Middle frontal gyrus (tissue), 1 donor: ENCODE measurements at regions not wholly inside any gene's neighbourhood (a gene's known extent, or its start where the extent isn't known, plus 50 kb on each side); places are given as distances from the start of the nearest gene placed in this dataset.

ENCODE experiments used
- DNase-seq: peaks from one replicate; pipeline ENCODE4 v3.0.0-alpha.2; 2015; ENCODE audit warnings: low spot score; ENCODE audit errors: extremely low spot score

DNA sequence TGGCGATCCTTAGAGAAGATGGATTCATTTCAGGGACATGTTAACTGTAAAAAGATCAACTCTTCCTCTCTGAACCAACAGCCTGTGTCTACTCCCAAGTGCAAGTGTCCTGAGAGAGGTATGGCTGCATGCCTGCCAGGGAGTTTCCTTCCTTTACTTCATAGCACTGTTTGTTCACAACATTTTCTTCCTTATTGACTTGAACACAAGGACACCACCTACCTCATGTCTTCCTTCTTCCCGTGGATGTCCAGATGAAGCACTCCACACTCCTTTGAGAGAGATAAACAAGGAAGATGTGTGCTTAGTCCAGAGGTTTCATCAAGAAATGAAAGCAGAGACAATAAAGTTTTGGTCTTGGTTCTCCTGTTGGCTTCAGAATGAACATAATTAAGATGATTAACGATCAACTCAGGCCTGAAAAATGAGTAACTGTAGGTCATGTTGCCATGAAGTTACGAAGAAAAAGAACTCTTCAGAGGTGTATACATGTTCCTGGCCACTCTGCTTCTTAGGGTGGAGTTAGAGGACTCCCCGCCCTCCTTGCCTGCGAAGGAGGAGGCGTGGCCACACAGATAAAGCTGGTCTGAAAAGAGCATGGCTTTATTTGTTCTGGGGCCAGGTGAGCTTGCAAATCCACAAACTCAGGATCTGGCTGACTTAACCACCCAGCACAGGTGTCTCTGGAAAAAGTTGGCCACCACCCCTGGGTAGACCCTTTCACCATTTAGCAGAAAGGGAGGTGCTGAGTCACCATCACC, 155.0 kb upstream of the KCTD1 start:
- DNase-seq: no peak

GRCh38 chr18:26702086-26702485, 153.7 kb upstream of the KCTD1 start:
- no peak for DNase-seq

DNA sequence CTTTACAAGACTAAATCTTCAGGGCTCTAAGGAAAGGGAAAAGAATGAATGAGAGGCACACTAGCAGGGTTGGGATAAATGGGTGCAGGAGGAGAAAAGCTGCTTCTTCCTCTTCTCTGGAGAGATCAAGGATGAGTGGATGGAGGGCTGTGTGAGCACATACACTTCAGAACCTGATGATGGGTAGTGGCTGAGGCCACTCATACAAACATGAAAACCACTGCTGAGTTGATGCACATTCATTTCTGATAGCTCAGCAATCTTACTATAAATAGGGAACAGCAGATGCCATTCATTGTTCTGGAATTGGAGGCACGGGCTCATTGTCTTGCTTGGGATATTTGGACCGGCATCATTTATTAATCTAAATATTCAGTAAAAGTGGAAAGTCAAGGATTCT, 152.4 kb upstream of the KCTD1 start:
- no peak for DNase-seq

DNA sequence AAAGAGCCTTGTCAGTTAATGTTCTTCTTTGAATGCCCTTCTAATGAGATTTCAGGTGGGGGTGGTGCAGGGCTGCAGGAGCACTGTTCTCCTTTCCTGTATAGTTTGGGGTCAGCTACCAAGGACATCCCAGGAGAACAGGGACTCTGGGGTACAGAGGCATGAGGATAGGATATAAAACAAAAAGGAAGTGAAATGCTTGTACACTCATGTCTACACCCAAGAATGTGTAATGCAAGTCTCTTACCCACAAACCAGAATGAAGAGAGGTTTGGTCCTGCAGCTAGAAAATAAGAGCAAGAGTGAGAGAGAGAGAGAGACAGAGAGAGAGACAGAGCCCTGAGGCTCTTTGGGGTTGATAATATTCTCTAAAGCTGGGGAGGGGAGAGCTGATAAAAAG, 151.8 kb upstream of the KCTD1 start:
- no peak for DNase-seq

GRCh38 chr18:26697186-26697884, 149.0 kb upstream of the KCTD1 start:
- no peak for DNase-seq

DNA sequence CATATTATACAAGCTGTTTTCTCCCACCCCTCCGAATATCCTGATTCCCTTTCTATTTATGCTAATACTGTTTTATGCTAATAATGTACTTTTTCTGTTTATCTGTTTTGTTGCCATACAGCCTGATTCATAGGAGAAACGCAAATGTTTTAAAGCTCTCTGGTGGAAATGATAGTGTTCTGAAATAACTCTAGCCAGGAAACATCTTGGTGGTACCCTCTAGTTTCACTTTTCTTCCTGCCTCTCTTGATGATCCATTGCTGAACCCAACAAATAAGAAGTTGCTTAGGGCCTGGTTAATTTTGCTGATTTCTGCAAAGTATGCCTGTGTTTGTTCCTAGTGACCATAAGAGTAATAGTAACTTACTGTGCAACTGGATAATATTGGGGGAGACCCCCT, 148.4 kb upstream of the KCTD1 start:
- DNase-seq: no peak

GRCh38 chr18:26696308-26696707, 148.0 kb upstream of the KCTD1 start:
- no peak for DNase-seq

- no peak for DNase-seq
Observed at GRCh38 chr18:26689226-26689879, 141.0 kb upstream of the KCTD1 start.

GRCh38 chr18:26686532-26686931, 138.2 kb upstream of the KCTD1 start:
- no peak for DNase-seq

- no peak for DNase-seq
Observed at GRCh38 chr18:26685438-26686157, 137.2 kb upstream of the KCTD1 start.

- no peak for DNase-seq
Observed at GRCh38 chr18:26677957-26678356, 129.6 kb upstream of the KCTD1 start.

GRCh38 chr18:26667046-26667445, 118.7 kb upstream of the KCTD1 start:
- no peak for DNase-seq

- no peak for DNase-seq
Observed at GRCh38 chr18:26662996-26663395, 114.6 kb upstream of the KCTD1 start.

GRCh38 chr18:26657631-26658581, 109.6 kb upstream of the KCTD1 start:
- no peak for DNase-seq

- DNase-seq: peak; percentile 41
Observed at GRCh38 chr18:26656944-26657536, 108.7 kb upstream of the KCTD1 start.

DNA sequence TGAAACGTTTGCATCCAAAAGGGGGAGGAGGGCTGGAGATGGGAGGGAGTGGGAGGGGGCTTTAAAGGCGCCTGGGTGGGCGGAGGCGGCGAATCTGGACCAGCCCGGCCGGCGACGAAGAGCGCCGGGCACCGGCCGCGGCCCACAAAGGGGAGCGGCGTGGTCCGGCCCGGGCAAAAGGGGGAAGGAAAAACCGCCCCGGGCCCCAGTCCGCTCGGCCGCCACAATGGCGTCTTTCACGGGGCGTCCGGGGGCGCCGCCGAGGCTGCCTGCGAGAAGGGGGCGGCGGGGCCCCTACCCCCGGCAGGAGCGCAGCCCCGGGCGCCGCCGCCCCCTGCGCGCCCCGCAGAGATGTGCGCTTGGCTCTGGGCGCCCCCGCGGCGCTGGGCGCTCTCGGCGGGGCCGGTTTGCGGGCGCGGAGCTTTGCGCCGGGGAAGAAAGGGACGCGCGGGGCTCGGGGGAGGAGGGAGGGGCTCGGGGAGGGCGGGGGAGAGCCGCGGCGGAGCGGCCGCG, 108.1 kb upstream of the KCTD1 start:
- no peak for DNase-seq

- DNase-seq: no peak
Observed at GRCh38 chr18:26655525-26656430, 107.4 kb upstream of the KCTD1 start.

- DNase-seq: no peak
Observed at GRCh38 chr18:26654616-26655524, 106.5 kb upstream of the KCTD1 start.
